ENCODE measurements at regions not wholly inside any gene's neighbourhood (a gene's known extent, or its start where the extent isn't known, plus 50 kb on each side); places are given as distances from the start of the nearest gene placed in this dataset.

- TF ChIP-seq ATF2 (IDR thresholded peaks at IDR 0.05; ENCODE audit: low read length) (no peak), MYB (IDR thresholded peaks at IDR 0.05; ENCODE audit: borderline replicate concordance, low read depth, low read length) (no peak), POU2F2 (IDR thresholded peaks at IDR 0.05; ENCODE audit: borderline replicate concordance, low read depth, low read length) (no peak), USF1 (IDR thresholded peaks at IDR 0.05; ENCODE audit: borderline replicate concordance, extremely low read length, insufficient read depth, low read depth, low read length) (no peak), MEF2B (IDR thresholded peaks at IDR 0.05; ENCODE audit: partially characterized antibody, poor library complexity, severe bottlenecking) (no peak), TBL1XR1 (IDR thresholded peaks at IDR 0.05; ENCODE audit: low read depth, low read length) (no peak)
- TF ChIP-seq, protein P1, sequence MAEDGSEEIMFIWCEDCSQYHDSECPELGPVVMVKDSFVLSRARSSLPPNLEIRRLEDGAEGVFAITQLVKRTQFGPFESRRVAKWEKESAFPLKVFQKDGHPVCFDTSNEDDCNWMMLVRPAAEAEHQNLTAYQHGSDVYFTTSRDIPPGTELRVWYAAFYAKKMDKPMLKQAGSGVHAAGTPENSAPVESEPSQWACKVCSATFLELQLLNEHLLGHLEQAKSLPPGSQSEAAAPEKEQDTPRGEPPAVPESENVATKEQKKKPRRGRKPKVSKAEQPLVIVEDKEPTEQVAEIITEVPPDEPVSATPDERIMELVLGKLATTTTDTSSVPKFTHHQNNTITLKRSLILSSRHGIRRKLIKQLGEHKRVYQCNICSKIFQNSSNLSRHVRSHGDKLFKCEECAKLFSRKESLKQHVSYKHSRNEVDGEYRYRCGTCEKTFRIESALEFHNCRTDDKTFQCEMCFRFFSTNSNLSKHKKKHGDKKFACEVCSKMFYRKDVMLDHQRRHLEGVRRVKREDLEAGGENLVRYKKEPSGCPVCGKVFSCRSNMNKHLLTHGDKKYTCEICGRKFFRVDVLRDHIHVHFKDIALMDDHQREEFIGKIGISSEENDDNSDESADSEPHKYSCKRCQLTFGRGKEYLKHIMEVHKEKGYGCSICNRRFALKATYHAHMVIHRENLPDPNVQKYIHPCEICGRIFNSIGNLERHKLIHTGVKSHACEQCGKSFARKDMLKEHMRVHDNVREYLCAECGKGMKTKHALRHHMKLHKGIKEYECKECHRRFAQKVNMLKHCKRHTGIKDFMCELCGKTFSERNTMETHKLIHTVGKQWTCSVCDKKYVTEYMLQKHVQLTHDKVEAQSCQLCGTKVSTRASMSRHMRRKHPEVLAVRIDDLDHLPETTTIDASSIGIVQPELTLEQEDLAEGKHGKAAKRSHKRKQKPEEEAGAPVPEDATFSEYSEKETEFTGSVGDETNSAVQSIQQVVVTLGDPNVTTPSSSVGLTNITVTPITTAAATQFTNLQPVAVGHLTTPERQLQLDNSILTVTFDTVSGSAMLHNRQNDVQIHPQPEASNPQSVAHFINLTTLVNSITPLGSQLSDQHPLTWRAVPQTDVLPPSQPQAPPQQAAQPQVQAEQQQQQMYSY (CRISPR knock-in tag; IDR thresholded peaks at IDR 0.05) = no peak
These were observed 145.2 kb upstream of the CDIN1 start for GRCh38 chr15:36434177-36434576.

More at GRCh38 chr15:36434177-36434576, 145.2 kb upstream of the CDIN1 start:
- H3K9ac ChIP-seq (ENCODE audit: control insufficient read depth, insufficient read depth, low read length) = no peak overlapping the region
- intact Hi-C loops (cut with micrococcal nuclease; ENCODE audit: unreplicated experiment) (no loop called here), in situ Hi-C loops (cut with MboI) (no loop called here)
- H2AFZ ChIP-seq (ENCODE audit: control insufficient read depth, low read depth, low read length) = no peak overlapping the region
- H3K36me3 ChIP-seq (ENCODE audit: control insufficient read depth in 2 of 2, insufficient read depth in 2 of 2, low read length in 1 of 2) = no peaks in the 10 kb centered on the region
- no peaks in the 10 kb centered on the region for H3K9me3 ChIP-seq (replicated peaks; ENCODE audit: control insufficient read depth, insufficient read depth, low read length)
- DNase-seq (ENCODE audit: low read depth, low spot score) (no peak), ATAC-seq (no peak), FAIRE-seq (no peak)
- H4K20me1 ChIP-seq (ENCODE audit: control insufficient read depth, insufficient read depth) = no peaks in the 10 kb centered on the region
- H3K27ac ChIP-seq (ENCODE audit: control insufficient read depth, insufficient read depth) = no peak overlapping the region
- no peaks in the 10 kb centered on the region for H3K4me1 ChIP-seq (ENCODE audit: control insufficient read depth, insufficient read depth, low read length)
- no peaks in the 10 kb centered on the region for H3K27me3 ChIP-seq (replicated peaks in 1 of 2; ENCODE audit: control insufficient read depth in 2 of 2, insufficient read depth in 2 of 2, low read length in 1 of 2)
- no TSS peak for BruUV-seq (replicated peaks)
- no peak overlapping the region for H3K4me2 ChIP-seq (ENCODE audit: control insufficient read depth, insufficient read depth)
- ChIA-PET POLR2A (no interaction called here), CTCF (no interaction called here), RAD21 (ENCODE audit: unreplicated experiment) (no interaction called here), SMC1A (ENCODE audit: uncharacterized antibody, unreplicated experiment) (no interaction called here)
- H3K79me2 ChIP-seq (ENCODE audit: control insufficient read depth, insufficient read depth, low read length) = no peaks in the 10 kb centered on the region
- no peak overlapping the region for H3K4me3 ChIP-seq

Data from GM12878 (cell line).